Neural crest cell (in vitro differentiated cells): ENCODE measurements at regions not wholly inside any gene's neighbourhood (a gene's known extent, or its start where the extent isn't known, plus 50 kb on each side); places are given as distances from the start of the nearest gene placed in this dataset.
"Not testable (repeated sequence)": the region's sequence is repeated elsewhere in the genome, so short reads cannot be mapped to it uniquely, and the experiment has no call there.

Experiments
- DNase-seq: peaks from one replicate; pipeline ENCODE4 v3.0.0; 2021; ENCODE audit warnings: low read depth, mixed read lengths, low spot score
- H3K27ac Mint-ChIP-seq: one replicate; pipeline ENCODE4 v1.8.0; 2021; ENCODE audit warnings: mild to moderate bottlenecking, mixed read lengths; ENCODE audit not compliant: unreplicated experiment
- H3K27me3 Mint-ChIP-seq: 2 replicates; pipeline ENCODE4 v1.8.0; 2021; ENCODE audit warnings: low read depth, mild to moderate bottlenecking, mixed read lengths
- H3K36me3 Mint-ChIP-seq: 2 replicates; pipeline ENCODE4 v1.8.0; 2021; ENCODE audit warnings: low read depth, mild to moderate bottlenecking, mixed read lengths
- H3K4me1 Mint-ChIP-seq: 2 replicates; pipeline ENCODE4 v1.8.0; 2021; ENCODE audit warnings: mixed read lengths
- H3K4me3 Mint-ChIP-seq: one replicate; pipeline ENCODE4 v1.8.0; 2021; ENCODE audit warnings: mild to moderate bottlenecking, mixed read lengths
- H3K9me3 Mint-ChIP-seq: 2 replicates; pipeline ENCODE4 v1.8.0; 2021; ENCODE audit warnings: mixed read lengths
- TF ChIP-seq, protein P1 (sequence below): fragments of 200-600 bp; sonication (generic); conservative IDR thresholded peaks from 2 replicates; pipeline ENCODE4 v1.5.0; 2021; ENCODE audit warnings: antibody characterized with exemption, mild to moderate bottlenecking

DNA sequence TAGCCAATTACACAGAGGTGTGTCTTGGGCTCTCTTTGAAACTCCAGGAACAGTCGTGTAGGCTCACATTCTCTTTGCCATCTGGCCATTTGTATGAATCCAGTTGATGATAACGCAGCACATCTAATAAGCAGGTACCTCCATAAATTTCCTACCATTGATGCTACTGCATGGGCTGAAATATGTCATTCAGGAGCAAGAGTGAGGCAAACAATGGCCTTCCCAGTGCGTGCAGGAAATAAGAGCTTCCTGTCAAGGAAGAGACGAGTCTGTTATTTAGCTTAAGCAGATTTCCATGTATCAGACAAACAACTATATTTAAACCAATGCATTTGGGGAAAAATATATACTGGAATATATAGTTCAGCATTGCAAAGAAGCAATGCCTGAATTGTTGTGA is 102.1 kb upstream of the MXRA5 start:
- no peak overlapping the region for H3K4me3 Mint-ChIP-seq
- no peaks in the 10 kb centered on the region for H3K36me3 Mint-ChIP-seq
- peaks cover 3% of the 10 kb centered on the region for H3K27me3 Mint-ChIP-seq
- DNase-seq = no peak
- peaks cover 4% of the 10 kb centered on the region for H3K9me3 Mint-ChIP-seq
- no peaks in the 10 kb centered on the region for H3K4me1 Mint-ChIP-seq
- no peak overlapping the region for H3K27ac Mint-ChIP-seq
- TF ChIP-seq, protein P1, sequence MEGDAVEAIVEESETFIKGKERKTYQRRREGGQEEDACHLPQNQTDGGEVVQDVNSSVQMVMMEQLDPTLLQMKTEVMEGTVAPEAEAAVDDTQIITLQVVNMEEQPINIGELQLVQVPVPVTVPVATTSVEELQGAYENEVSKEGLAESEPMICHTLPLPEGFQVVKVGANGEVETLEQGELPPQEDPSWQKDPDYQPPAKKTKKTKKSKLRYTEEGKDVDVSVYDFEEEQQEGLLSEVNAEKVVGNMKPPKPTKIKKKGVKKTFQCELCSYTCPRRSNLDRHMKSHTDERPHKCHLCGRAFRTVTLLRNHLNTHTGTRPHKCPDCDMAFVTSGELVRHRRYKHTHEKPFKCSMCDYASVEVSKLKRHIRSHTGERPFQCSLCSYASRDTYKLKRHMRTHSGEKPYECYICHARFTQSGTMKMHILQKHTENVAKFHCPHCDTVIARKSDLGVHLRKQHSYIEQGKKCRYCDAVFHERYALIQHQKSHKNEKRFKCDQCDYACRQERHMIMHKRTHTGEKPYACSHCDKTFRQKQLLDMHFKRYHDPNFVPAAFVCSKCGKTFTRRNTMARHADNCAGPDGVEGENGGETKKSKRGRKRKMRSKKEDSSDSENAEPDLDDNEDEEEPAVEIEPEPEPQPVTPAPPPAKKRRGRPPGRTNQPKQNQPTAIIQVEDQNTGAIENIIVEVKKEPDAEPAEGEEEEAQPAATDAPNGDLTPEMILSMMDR = no peak

DNA sequence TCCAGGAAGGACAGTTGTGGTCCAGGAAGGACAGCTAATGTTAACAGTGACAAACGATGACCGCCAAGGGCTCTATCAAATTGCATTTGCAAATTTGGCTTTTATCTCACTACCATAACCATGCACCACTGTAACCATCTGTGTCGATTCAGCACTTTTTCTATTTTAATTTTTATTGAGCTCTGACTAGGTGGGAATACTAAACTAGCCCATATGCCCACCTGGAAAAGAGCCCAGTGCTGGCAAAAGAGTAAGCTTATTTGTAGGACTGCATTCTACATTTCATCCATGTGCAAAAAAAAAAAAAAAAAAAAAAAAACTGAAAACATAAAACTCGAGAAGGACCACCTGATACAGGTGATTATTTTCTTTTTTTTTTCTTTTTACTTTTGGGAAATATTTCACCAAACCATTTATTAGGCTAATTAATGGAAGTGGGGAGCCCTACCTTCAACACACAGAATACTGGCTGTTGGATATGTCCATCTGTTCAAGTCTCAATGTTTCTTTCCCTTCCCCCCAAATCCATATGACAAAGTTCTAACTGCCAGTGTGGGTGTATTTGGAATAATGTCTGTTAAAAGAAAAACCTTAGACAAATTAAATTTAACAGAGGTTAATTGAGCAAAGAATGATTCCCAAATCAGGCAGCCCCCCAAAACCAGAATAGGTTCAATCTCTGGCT is 99.5 kb upstream of the MXRA5 start:
- Mint-ChIP-seq H3K27ac (no peak overlapping the region), H3K36me3 (no peaks in the 10 kb centered on the region), H3K4me1 (no peaks in the 10 kb centered on the region), H3K27me3 (no peaks in the 10 kb centered on the region), H3K4me3 (no peak overlapping the region), H3K9me3 (peaks cover 6% of the 10 kb centered on the region)
- DNase-seq = no peak
- TF ChIP-seq, protein P1 = no peak

DNA sequence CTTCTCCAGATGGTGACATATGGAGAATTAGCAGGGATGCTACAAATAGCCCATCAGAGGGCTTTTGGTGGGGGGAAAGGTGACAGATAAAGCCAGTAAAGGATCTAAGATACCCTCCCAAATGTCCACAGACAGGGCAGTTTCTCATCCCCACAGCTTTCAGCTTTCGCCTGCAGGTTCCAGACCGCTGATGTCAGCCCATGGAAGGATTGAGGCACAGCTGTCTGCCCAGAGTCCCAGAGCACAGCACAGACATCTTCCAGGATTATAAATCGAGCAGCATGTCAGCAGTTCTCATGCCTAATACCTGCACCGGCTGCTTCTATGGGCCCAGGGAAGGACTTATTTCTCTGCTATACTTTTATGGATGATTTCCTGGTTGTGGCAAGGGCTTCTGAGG is 96.7 kb upstream of the MXRA5 start:
- H3K4me3 Mint-ChIP-seq = no peak overlapping the region
- DNase-seq = no peak
- peaks cover 3% of the 10 kb centered on the region for H3K36me3 Mint-ChIP-seq
- no peak overlapping the region for H3K27ac Mint-ChIP-seq
- H3K4me1 Mint-ChIP-seq = no peaks in the 10 kb centered on the region
- TF ChIP-seq, protein P1 = no peak
- peaks cover 11% of the 10 kb centered on the region for H3K9me3 Mint-ChIP-seq
- no peaks in the 10 kb centered on the region for H3K27me3 Mint-ChIP-seq

DNA sequence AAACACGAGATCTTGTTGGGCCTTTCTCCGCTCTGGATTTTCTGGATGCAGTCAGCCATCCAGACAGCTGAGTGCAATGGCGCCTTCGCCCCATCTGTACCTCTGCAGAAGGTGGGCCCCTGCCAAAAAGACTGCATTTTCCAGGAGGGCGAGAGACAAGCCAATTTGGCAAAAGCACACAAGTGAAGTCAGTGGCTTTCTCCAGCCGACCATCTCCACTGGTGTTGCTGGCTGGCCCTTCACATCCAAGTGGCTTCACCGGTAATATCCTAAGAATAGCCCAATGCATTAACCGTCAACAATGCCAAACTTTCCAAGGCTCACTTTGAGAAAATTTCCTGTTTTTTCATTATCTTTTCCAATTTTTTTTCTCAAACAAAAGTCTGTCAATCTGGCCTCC is 96.2 kb upstream of the MXRA5 start:
- no peak for DNase-seq
- no peaks in the 10 kb centered on the region for H3K4me1 Mint-ChIP-seq
- H3K9me3 Mint-ChIP-seq = peaks cover 7% of the 10 kb centered on the region
- TF ChIP-seq, protein P1 = no peak
- no peak overlapping the region for H3K27ac Mint-ChIP-seq
- H3K27me3 Mint-ChIP-seq = no peaks in the 10 kb centered on the region
- H3K4me3 Mint-ChIP-seq = no peak overlapping the region
- H3K36me3 Mint-ChIP-seq = peaks cover 3% of the 10 kb centered on the region

DNA sequence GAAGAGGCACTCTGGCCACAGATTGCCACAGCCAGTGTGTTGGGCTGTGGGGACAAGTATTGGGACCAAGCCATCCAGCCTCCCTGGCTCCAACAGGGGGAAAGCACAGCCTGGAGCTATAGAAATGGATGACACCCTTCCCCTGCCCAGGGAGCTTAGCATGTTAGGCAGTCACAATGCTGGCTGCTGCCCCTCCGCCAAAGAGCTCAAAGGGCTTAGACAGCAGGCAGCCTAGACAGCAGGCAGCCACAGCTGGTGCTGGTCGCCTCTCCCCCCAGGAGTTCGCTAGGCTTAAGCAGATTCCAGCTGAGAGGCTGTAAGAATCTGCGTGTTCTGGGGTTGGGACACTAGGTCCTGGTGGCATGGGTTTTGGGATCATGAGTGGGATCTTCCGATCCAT is 94.5 kb upstream of the MXRA5 start:
- H3K4me1 Mint-ChIP-seq = no peaks in the 10 kb centered on the region
- TF ChIP-seq, protein P1 = no peak
- peaks cover 3% of the 10 kb centered on the region for H3K36me3 Mint-ChIP-seq
- H3K27ac Mint-ChIP-seq = no peak overlapping the region
- no peaks in the 10 kb centered on the region for H3K27me3 Mint-ChIP-seq
- no peak for DNase-seq
- H3K4me3 Mint-ChIP-seq = no peak overlapping the region
- H3K9me3 Mint-ChIP-seq = peaks cover 7% of the 10 kb centered on the region

DNA sequence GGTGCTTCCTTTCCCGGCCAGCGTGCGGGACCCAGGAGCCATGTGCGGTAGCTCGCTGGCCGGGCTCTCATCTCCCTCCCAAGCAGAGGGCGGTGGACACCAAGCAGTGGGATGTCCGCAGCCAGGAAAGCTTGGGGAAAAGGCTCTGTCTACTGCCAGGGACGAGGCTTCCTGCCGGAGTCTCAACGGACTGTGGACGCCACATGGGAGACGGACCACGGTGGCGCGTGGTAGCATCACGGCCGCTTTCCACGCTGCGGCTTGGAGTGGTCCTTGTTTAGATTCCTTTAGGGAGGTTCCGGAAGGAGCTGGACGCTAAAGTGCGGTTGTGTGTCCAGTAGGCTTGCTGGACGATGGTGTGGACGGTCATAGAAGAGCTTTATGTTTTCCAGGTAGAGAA is 89.5 kb upstream of the MXRA5 start:
- not testable (repeated sequence) for H3K9me3 Mint-ChIP-seq, H3K4me3 Mint-ChIP-seq, H3K4me1 Mint-ChIP-seq, DNase-seq, H3K27me3 Mint-ChIP-seq, H3K36me3 Mint-ChIP-seq, H3K27ac Mint-ChIP-seq
